GM23248 (cell line): ENCODE measurements at regions not wholly inside any gene's neighbourhood (a gene's known extent, or its start where the extent isn't known, plus 50 kb on each side); places are given as distances from the start of the nearest gene placed in this dataset.

Experiments used
- EZH2 ChIP-seq: fragments of 200-600 bp; sonication (generic); IDR thresholded peaks from 2 replicates; pipeline ENCODE4 v1.6.1; 2018; ENCODE audit warnings: antibody characterized with exemption, mild to moderate bottlenecking; ENCODE audit not compliant: insufficient read depth, poor library complexity, severe bottlenecking
- EZH2phosphoT487 ChIP-seq: fragments of 200-600 bp; sonication (generic); IDR thresholded peaks from 2 replicates; pipeline ENCODE4 v1.6.1; 2018; ENCODE audit warnings: antibody characterized with exemption, moderate library complexity, mild to moderate bottlenecking, low read depth; ENCODE audit not compliant: insufficient read depth

- no peak for TF ChIP-seq EZH2
- TF ChIP-seq EZH2phosphoT487: no peak
These were observed 82.1 kb upstream of the STXBP6 start for GRCh38 chr14:25132094-25132493.
